ENCODE measurements at regions not wholly inside any gene's neighbourhood (a gene's known extent, or its start where the extent isn't known, plus 50 kb on each side); places are given as distances from the start of the nearest gene placed in this dataset.

DNA sequence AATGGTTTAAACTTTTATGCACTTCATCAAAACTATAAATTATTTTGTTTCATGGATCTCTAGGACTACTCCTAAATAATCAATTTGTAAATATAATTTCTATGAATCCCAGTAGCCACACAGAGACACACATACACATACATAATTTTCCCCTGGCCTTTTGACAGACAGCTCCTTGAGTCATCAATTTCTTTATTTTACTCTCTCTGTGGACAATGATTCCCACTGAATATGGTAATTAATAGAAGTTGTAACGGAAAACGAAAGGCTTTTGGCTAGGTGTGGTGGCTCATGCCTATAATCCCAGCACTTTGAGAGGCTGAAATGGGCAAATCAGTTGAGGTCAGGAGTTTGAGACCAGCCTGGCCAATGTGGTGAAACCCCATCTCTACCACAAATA lies 235.1 kb downstream of the EPHA4 start:
- no peaks in the 10 kb centered on the region for H3K4me1 ChIP-seq
- H3K36me3 ChIP-seq, result no peaks in the 10 kb centered on the region
- DNase-seq (no peak), ATAC-seq (no peak)
- no peaks in the 10 kb centered on the region for H3K27me3 ChIP-seq
- TF ChIP-seq, protein P1, sequence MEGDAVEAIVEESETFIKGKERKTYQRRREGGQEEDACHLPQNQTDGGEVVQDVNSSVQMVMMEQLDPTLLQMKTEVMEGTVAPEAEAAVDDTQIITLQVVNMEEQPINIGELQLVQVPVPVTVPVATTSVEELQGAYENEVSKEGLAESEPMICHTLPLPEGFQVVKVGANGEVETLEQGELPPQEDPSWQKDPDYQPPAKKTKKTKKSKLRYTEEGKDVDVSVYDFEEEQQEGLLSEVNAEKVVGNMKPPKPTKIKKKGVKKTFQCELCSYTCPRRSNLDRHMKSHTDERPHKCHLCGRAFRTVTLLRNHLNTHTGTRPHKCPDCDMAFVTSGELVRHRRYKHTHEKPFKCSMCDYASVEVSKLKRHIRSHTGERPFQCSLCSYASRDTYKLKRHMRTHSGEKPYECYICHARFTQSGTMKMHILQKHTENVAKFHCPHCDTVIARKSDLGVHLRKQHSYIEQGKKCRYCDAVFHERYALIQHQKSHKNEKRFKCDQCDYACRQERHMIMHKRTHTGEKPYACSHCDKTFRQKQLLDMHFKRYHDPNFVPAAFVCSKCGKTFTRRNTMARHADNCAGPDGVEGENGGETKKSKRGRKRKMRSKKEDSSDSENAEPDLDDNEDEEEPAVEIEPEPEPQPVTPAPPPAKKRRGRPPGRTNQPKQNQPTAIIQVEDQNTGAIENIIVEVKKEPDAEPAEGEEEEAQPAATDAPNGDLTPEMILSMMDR (IDR thresholded peaks at IDR 0.05), result no peak
- no peak overlapping the region for H3K27ac ChIP-seq
- no peak overlapping the region for H3K4me3 ChIP-seq
- H3K9me3 ChIP-seq, result peaks cover 0 to 4% (median 0%) of the 10 kb centered on the region in 11 donors
- 91 to 93% methylated on average over 2 of the region's 2 CpGs for WGBS, 2 donors
- intact Hi-C loops (cut with DNase I), result no loop called here

- TF ChIP-seq, protein P1 (IDR thresholded peaks at IDR 0.05), result no peak
- 76 to 78% methylated on average over 5 of the region's 5 CpGs for WGBS, 2 donors
- Histone ChIP-seq H3K27me3 (no peaks in the 10 kb centered on the region), H3K27ac (no peak overlapping the region), H3K4me1 (no peaks in the 10 kb centered on the region), H3K9me3 (no peaks in the 10 kb centered on the region), H3K36me3 (no peaks in the 10 kb centered on the region), H3K4me3 (no peak overlapping the region)
- intact Hi-C loops (cut with DNase I), result no loop called here
- DNase-seq (no peak), ATAC-seq (no peak)
These were observed 234.0 kb downstream of the EPHA4 start for GRCh38 chr2:221337957-221338685.

DNA sequence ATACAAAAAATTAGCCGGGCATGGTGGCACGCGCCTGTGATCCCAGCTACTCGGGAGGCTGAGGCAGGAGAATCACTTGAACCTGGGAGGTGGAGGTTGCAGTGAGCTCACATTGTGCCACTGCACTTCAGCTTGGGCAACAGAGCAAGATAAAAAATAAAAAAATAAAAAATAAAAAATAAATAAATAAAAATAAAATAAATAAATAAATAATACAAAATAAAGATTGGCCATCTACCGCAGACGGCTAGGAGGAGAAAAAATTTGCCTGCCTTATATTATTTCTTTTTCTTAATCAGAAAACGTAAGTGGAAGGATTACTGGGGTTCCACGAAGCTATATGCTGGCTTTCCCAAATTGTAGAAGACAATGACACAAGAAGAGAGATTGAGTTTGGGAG lies 229.7 kb downstream of the EPHA4 start:
- intact Hi-C loops (cut with DNase I), result no loop called here
- TF ChIP-seq, protein P1 (IDR thresholded peaks at IDR 0.05), result no peak
- whole genome bisulfite sequencing, 2 donors, result 80 to 91% methylated on average over 8 of the region's 8 CpGs

DNA sequence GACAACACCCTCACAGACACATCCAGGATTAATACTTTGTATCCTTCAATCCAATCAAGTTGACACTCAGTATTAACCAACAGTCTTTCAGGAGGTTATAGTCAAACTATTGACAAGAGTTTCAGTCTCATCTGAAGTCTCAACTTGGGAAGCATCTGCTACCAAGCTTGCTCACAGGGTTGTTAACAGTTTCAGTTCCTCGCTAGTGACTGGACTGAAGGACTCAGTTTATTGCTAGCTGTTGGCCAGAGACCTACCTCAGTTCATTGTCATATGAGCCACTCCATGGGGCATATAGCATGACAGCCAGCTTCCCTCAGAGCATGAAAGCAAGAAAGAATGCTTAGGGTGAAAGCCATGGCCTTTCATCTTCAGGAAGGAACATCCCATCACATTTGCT lies 228.6 kb downstream of the EPHA4 start:
- TF ChIP-seq, protein P1 (IDR thresholded peaks at IDR 0.05), result no peak
- intact Hi-C loops (cut with DNase I), result no loop called here

More for the DNA sequence above, 229.7 kb downstream of the EPHA4 start:
- ATAC-seq, result no peak
- no peaks in the 10 kb centered on the region for H3K9me3 ChIP-seq
- no peaks in the 10 kb centered on the region for H3K4me1 ChIP-seq
- H3K27ac ChIP-seq, result no peak overlapping the region
- H3K4me3 ChIP-seq, result no peak overlapping the region
- H3K36me3 ChIP-seq, result no peaks in the 10 kb centered on the region
- no peak for DNase-seq
- no peaks in the 10 kb centered on the region for H3K27me3 ChIP-seq

More for the DNA sequence above, 228.6 kb downstream of the EPHA4 start:
- WGBS, 2 donors, result 93 to 100% methylated on average over 1 of the region's 1 CpG
- ATAC-seq, result no peak
- Histone ChIP-seq H3K27ac (no peak overlapping the region), H3K4me3 (no peak overlapping the region), H3K36me3 (no peaks in the 10 kb centered on the region), H3K4me1 (no peaks in the 10 kb centered on the region), H3K9me3 (no peaks in the 10 kb centered on the region), H3K27me3 (no peaks in the 10 kb centered on the region)
- no peak for DNase-seq

All from heart right ventricle (tissue), 16 donors.